H1 (cell line): ENCODE measurements at regions not wholly inside any gene's neighbourhood (a gene's known extent, or its start where the extent isn't known, plus 50 kb on each side); places are given as distances from the start of the nearest gene placed in this dataset.

Experiments used
- CBX5 ChIP-seq: fragments of 300-800, 300-1000 bp; sonication (generic); IDR thresholded peaks from 2 replicates; pipeline ENCODE4 v1.7.1; 2016; ENCODE audit warnings: antibody characterized with exemption, low read length, low read depth
- CHD7 ChIP-seq: fragments of 300-600 bp; sonication (generic); IDR thresholded peaks from 2 replicates; pipeline ENCODE4 v1.7.1; 2012; ENCODE audit warnings: low read length, moderate library complexity, mild to moderate bottlenecking, inconsistent platforms; ENCODE audit not compliant: insufficient replicate concordance
- HDAC2 ChIP-seq, 2 experiments: fragments of 300-600 bp in 1 of 2; sonication (generic) in 1 of 2; IDR thresholded peaks; 2 replicates each; pipeline ENCODE4 v1.6.1; 2011 to 2012; ENCODE audit warnings: low read depth in 2 of 2, low read length in 2 of 2, mild to moderate bottlenecking in 2 of 2, moderate library complexity in 2 of 2, borderline replicate concordance in 1 of 2, inconsistent platforms in 1 of 2
- HDAC6 ChIP-seq: IDR thresholded peaks from one replicate; pipeline ENCODE4 v1.7.1; 2012; ENCODE audit warnings: low read depth, mild to moderate bottlenecking, inconsistent platforms, low read length, moderate library complexity
- JUND ChIP-seq: IDR thresholded peaks from 2 replicates; pipeline ENCODE4 v1.6.1; 2011; ENCODE audit warnings: mild to moderate bottlenecking, improper control_type of control experiment, low read length
- KDM5A ChIP-seq: fragments of 200-600 bp; IDR thresholded peaks from 2 replicates; pipeline ENCODE4 v1.7.1; 2012; ENCODE audit warnings: mild to moderate bottlenecking, low read length, inconsistent platforms, mixed read lengths
- SP2 ChIP-seq: IDR thresholded peaks from 2 replicates; pipeline ENCODE4 v1.6.1; 2012; ENCODE audit warnings: mild to moderate bottlenecking, low read length, inconsistent platforms

DNA sequence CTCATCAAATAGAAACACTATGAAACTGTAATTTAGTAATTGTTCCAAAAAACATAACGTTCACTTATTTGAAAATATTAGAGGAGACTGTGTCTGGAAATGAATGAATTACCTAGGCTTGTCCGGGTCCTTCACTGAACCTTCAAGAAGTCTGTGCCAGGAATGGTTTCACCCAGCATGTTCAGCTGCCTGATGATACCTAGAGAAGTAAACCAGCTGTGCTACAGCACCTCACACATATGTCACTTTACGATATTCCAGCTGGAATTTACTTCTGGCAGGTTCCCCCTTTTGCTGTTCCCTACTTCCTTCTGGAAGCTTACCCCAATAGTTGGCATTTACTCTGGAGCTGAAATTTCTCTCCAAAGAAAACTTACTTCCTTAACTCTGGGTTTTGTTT, 906.5 kb downstream of the FAT4 start (continued):
- TF ChIP-seq CHD7: no peak
- no peak for TF ChIP-seq JUND
- TF ChIP-seq HDAC2 (IDR thresholded peaks at IDR 0.05; ENCODE audit: borderline replicate concordance in 1 of 2, low read depth in 2 of 2, low read length in 2 of 2): no peak
- TF ChIP-seq CBX5: no peak
- TF ChIP-seq KDM5A: no peak
- TF ChIP-seq SP2: no peak
- no peak for TF ChIP-seq HDAC6
